Glutamatergic neuron (in vitro differentiated cells): ENCODE measurements at regions not wholly inside any gene's neighbourhood (a gene's known extent, or its start where the extent isn't known, plus 50 kb on each side); places are given as distances from the start of the nearest gene placed in this dataset.

Source experiments
- DNase-seq: peaks from one replicate; pipeline ENCODE4 v3.0.0; 2022
- H3K27ac Mint-ChIP-seq: one replicate; pipeline ENCODE4 v1.8.0; 2020; ENCODE audit warnings: mild to moderate bottlenecking, mixed read lengths, inconsistent platforms; ENCODE audit not compliant: unreplicated experiment
- H3K27me3 Mint-ChIP-seq: one replicate; pipeline ENCODE4 v1.8.0; 2020; ENCODE audit warnings: mild to moderate bottlenecking, moderate library complexity, mixed read lengths, inconsistent platforms; ENCODE audit not compliant: unreplicated experiment
- H3K36me3 Mint-ChIP-seq: one replicate; pipeline ENCODE4 v1.8.0; 2020; ENCODE audit warnings: mild to moderate bottlenecking, mixed read lengths, inconsistent platforms; ENCODE audit not compliant: unreplicated experiment
- H3K4me1 Mint-ChIP-seq: one replicate; pipeline ENCODE4 v1.8.0; 2020; ENCODE audit warnings: mild to moderate bottlenecking, low read depth, mixed read lengths, inconsistent platforms; ENCODE audit not compliant: unreplicated experiment
- H3K4me3 Mint-ChIP-seq: one replicate; pipeline ENCODE4 v1.8.0; 2020; ENCODE audit warnings: mild to moderate bottlenecking, mixed read lengths, inconsistent platforms; ENCODE audit not compliant: unreplicated experiment
- H3K9me3 Mint-ChIP-seq: one replicate; pipeline ENCODE4 v1.8.0; 2020; ENCODE audit warnings: mild to moderate bottlenecking, moderate library complexity, mixed read lengths, inconsistent platforms; ENCODE audit not compliant: unreplicated experiment
- TF ChIP-seq, protein P1 (sequence below): fragments of 200-600 bp; sonication (generic); IDR thresholded peaks from one replicate; pipeline ENCODE4 v1.5.0; 2021; ENCODE audit not compliant: partially characterized antibody, unreplicated experiment

DNA sequence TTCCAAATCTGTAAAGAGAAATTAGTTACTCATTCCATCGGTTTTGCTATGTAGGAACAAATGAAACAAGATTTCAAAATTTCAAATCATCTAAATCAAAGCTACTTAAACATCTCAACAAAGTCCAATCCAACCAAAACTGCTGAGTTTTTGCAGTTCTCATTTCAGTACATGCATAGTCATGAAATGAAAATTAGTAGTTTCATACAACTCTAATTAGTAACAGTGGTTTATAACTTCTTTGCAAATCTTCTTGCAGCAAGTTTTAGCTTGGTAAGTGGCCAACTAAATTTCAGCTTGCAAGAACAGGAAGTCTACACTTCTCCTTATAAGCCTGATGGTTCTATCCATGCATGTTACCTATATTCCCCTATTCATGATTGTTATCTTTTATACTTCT lies 75.6 kb downstream of the SPRY2 start:
- no peak for DNase-seq
- peaks cover 6% of the 10 kb centered on the region for H3K36me3 Mint-ChIP-seq
- H3K27me3 Mint-ChIP-seq: peaks cover 4% of the 10 kb centered on the region
- TF ChIP-seq, protein P1, sequence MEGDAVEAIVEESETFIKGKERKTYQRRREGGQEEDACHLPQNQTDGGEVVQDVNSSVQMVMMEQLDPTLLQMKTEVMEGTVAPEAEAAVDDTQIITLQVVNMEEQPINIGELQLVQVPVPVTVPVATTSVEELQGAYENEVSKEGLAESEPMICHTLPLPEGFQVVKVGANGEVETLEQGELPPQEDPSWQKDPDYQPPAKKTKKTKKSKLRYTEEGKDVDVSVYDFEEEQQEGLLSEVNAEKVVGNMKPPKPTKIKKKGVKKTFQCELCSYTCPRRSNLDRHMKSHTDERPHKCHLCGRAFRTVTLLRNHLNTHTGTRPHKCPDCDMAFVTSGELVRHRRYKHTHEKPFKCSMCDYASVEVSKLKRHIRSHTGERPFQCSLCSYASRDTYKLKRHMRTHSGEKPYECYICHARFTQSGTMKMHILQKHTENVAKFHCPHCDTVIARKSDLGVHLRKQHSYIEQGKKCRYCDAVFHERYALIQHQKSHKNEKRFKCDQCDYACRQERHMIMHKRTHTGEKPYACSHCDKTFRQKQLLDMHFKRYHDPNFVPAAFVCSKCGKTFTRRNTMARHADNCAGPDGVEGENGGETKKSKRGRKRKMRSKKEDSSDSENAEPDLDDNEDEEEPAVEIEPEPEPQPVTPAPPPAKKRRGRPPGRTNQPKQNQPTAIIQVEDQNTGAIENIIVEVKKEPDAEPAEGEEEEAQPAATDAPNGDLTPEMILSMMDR: no peak
- no peak overlapping the region for H3K4me3 Mint-ChIP-seq
- no peak overlapping the region for H3K27ac Mint-ChIP-seq
- H3K9me3 Mint-ChIP-seq: peaks cover 5% of the 10 kb centered on the region
- no peaks in the 10 kb centered on the region for H3K4me1 Mint-ChIP-seq

DNA sequence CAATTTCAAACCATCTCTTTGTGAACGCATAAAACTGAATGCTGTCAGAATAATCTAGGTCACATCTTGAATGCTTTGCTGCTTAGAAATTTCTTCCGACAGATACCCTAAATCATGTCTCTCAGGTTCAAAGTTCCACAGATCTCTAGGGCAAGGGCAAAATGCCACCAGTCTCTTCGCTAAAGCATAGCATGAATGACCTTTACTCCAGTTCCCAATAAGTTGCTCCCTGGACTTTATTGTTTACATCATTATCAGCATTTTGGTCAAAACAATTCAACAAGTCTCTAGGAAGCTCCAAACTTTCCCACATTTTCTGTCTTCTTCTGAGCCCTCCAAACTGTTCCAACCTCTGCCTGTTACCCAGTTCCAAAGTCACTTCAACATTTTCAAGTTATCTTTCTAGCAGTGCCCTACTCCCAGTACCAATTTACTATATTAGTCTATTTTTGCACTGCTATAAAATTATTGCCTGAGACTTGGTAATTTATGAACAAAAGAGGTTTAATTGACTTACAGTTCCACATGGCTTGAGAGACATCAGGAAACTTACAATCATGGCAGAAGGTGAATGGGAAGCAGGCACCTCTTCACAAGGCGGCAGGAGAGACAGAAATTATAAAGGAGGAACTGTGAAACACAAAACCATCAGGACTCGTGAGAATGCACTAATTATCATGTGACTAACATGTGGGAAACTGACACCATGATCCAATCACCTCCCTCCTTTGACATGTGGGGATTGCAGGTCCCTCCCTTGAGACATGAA lies 77.0 kb downstream of the SPRY2 start:
- no peak overlapping the region for H3K27ac Mint-ChIP-seq
- TF ChIP-seq, protein P1: no peak
- H3K4me1 Mint-ChIP-seq: no peaks in the 10 kb centered on the region

DNA sequence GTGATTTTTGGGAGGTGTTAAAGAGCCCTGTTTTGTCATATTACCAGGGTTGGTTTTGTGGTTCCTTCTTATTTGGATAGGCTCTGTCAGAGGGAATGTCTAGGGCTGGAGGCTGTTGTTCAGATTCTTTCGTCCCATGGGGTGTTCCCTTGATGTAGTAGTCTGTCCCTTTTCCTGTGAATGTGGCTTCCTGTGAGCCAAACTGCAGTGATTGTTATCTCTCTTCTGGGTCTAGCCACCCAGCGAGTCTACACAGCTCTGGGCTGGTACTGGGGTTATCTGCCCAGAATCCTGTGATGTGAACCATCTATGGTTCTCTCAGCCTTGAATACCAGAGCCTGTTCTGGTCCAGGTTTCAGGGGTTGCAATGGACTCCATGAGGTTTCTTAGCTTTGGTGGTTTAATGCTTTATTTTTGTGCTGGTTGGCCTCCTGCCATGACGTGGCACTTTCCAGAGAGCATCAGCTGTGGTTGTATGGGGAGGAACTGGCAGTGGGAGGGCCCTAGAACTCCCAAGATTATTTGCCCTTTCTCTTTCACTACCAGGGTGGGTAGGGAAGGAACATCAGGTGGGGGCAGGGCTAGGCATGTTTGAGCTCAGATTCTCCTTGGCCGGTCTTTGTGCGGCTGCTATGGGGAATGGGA lies 78.8 kb downstream of the SPRY2 start:
- Mint-ChIP-seq H3K36me3 (peaks cover 6% of the 10 kb centered on the region), H3K27me3 (peaks cover 4% of the 10 kb centered on the region), H3K9me3 (peaks cover 5% of the 10 kb centered on the region), H3K4me1 (no peaks in the 10 kb centered on the region), H3K27ac (no peak overlapping the region), H3K4me3 (no peak overlapping the region)
- no peak for DNase-seq
- TF ChIP-seq, protein P1: no peak

More for the DNA sequence above, 77.0 kb downstream of the SPRY2 start:
- H3K4me3 Mint-ChIP-seq: no peak overlapping the region
- H3K27me3 Mint-ChIP-seq: peaks cover 4% of the 10 kb centered on the region
- peaks cover 6% of the 10 kb centered on the region for H3K36me3 Mint-ChIP-seq
- peaks cover 5% of the 10 kb centered on the region for H3K9me3 Mint-ChIP-seq
- no peak for DNase-seq

DNA sequence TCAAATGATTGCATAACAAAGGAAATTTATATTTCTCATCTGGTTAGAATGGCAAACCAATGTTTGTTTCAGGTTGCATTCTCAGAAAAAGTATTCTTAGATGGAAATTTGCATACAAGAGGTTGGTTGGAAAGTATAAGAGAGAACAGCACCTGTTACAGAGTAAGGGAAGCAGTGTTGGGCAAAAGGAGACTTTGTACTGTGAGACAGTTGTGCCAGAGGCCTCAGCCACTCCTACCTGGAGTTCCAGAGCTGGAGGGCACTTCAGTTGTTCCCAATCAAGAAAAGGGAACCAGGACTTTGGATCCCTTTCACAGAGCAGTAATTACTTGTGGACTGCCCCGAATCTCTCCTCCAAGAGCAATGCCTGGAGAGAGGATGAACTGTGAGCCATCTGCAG lies 81.8 kb downstream of the SPRY2 start:
- Mint-ChIP-seq H3K9me3 (peaks cover 2% of the 10 kb centered on the region), H3K27ac (no peak overlapping the region), H3K4me1 (no peaks in the 10 kb centered on the region), H3K36me3 (peaks cover 6% of the 10 kb centered on the region), H3K27me3 (peaks cover 4% of the 10 kb centered on the region), H3K4me3 (no peak overlapping the region)
- DNase-seq: no peak
- TF ChIP-seq, protein P1: no peak

DNA sequence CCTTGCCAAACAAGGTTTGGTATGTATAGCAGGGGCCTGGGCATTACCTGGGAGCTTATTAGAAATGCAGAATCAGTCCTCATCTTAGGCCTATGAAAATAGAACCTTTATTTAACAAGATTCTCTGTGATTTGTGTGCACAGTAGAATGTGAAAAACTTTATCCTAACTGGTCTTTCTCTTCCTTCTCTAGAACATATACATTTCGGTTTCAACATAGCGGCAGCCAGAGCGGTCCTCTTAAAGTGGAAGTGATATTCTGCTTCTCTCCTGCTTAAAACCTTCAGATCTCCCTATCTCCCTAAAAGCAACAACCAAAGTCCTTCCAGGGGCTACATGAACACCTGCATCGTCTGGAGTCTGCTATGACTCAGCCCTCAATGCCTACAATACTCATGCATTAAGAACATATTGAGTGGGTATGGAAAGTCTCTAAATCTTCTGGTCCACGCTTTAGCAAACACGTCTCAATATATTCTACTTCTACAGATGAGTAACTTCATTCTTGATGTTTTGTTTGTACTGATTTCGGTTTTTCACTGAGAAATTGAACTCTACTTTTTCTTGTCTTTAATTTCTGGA lies 84.5 kb downstream of the SPRY2 start:
- TF ChIP-seq, protein P1: no peak
- no peak overlapping the region for H3K27ac Mint-ChIP-seq
- no peak for DNase-seq
- H3K9me3 Mint-ChIP-seq: no peaks in the 10 kb centered on the region
- no peak overlapping the region for H3K4me3 Mint-ChIP-seq
- no peaks in the 10 kb centered on the region for H3K27me3 Mint-ChIP-seq
- no peaks in the 10 kb centered on the region for H3K36me3 Mint-ChIP-seq
- H3K4me1 Mint-ChIP-seq: no peaks in the 10 kb centered on the region
